Transverse colon (tissue), 4 donors: ENCODE measurements at regions not wholly inside any gene's neighbourhood (a gene's known extent, or its start where the extent isn't known, plus 50 kb on each side); places are given as distances from the start of the nearest gene placed in this dataset.
A peak's percentile ranks its signal among the peaks of the same experiment; 100 is the strongest.

Experiments
- DNase-seq: peaks from one replicate; pipeline ENCODE4 v3.0.0-alpha.2; 2019
- H3K27ac ChIP-seq, 4 donors: fragments of 200-600 bp; sonication (generic); 2 replicates each; pipeline ENCODE4 v1.5.1; 2016 to 2018; ENCODE audit warnings: inconsistent platforms in 4 of 4
- H3K27me3 ChIP-seq: fragments of 200-600 bp; sonication (generic); 2 replicates; pipeline ENCODE4 v1.5.1; 2017; ENCODE audit warnings: inconsistent platforms
- H3K36me3 ChIP-seq, 4 donors: fragments of 200-600 bp; sonication (generic); 2 replicates each; pipeline ENCODE4 v1.5.1; 2017 to 2019; ENCODE audit warnings: inconsistent platforms in 4 of 4
- H3K4me1 ChIP-seq, 4 donors: fragments of 200-600 bp; sonication (generic); 2 replicates each; pipeline ENCODE4 v1.5.1; 2017 to 2020; ENCODE audit warnings: inconsistent platforms in 4 of 4
- H3K4me3 ChIP-seq, 4 donors: fragments of 200-600 bp; sonication (generic); 1 replicate in 1 of 4; 2 replicates in 3 of 4; pipeline versions ENCODE4 v1.5.1 to v1.6.1; 2017 to 2019; ENCODE audit warnings: inconsistent platforms in 4 of 4
- H3K9me3 ChIP-seq, 2 donors: fragments of 200-600 bp; sonication (generic); 2 replicates each; pipeline ENCODE4 v1.5.1; 2017 to 2019; ENCODE audit warnings: inconsistent platforms in 2 of 2
- EP300 ChIP-seq: sonication (generic); formaldehyde crosslinking; IDR thresholded peaks from one replicate; pipeline ENCODE4 v1.6.1; 2017; ENCODE audit warnings: antibody characterized with exemption, low read depth
- POLR2A ChIP-seq: fragments of 450-650 bp; IDR thresholded peaks from one replicate; pipeline ENCODE4 v1.6.1; 2016; ENCODE audit warnings: antibody characterized with exemption, mild to moderate bottlenecking, moderate library complexity
- POLR2AphosphoS5 ChIP-seq, 3 donors: sonication (generic); formaldehyde crosslinking; IDR thresholded peaks; one replicate each; pipeline ENCODE4 v1.6.1; 2016; ENCODE audit warnings: antibody characterized with exemption in 3 of 3
- WGBS, 2 donors: methylation state at CpG; one replicate each; pipeline ENCODE4 v1.1.5; 2018; ENCODE audit warnings: low coverage in 1 of 2; 5-methylcytosine and 5-hydroxymethylcytosine counted together
- in situ Hi-C, 4 donors: fragments of 200-750 bp; cut with MboI; loops; one replicate each; pipeline versions ENCODE4 v1.15.0 to v1.15.1; 2017; ENCODE audit warnings: low sequenced_read_pairs in 3 of 4, low pct_ligation_motif_present in 1 of 4, low pct_unique_long_range_greater_than_20kb in 1 of 4
- intact Hi-C: fragments of 100-400 bp; cut with DNase I; formaldehyde crosslinking; loops from one replicate; pipeline ENCODE4 v1.15.1; 2023; ENCODE audit warnings: low total_unique reads
- TF ChIP-seq, protein P1 (sequence below), 5 experiments: fragments of 200-600 bp in 3 of 5; fragments of 450-650 bp in 2 of 5; sonication (generic) in 3 of 5; IDR thresholded peaks; 1 replicate in 2 of 5; 2 replicates in 3 of 5; pipeline ENCODE4 v1.5.1; 2016 to 2017; ENCODE audit warnings: antibody characterized with exemption in 5 of 5, inconsistent platforms in 3 of 5, mild to moderate bottlenecking in 2 of 5, moderate library complexity in 1 of 5

DNA sequence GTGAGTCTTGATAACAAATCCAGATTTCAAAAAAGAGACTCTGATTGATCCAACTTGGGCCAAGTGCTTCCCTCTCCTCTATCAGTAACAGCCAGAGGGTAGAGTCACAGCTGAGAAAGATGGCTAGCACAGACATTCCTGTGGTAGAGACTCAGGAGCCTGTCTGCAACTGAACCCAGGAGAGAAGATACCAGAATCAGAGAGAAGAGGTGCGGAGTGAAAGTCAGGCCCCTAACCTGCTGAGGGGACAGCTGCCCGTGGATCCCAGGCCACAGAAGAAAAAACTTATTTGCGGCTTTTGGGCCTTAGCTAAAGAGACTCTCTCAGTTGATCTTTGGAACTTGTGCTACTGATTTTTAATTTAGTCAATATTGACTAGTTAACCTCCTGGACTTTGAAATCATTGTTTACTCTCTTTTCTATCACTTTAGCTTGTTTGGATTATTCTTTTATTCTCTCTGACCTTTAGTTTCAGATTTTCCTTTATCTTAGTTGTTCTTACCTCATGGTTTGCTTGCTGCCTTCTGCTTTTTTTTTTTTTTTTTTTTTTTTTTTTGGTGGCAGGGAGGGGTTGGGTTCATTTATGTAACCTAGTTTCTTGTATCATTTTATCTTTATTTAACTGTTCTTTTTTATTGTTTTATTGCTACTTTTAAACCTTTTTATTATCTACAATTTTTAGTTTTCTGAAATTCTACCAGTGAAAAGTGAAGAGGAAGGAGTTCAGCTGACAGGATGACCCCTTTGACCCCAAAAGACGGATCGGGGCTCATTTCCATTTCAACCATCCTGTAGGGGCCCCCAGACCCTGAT, 154.9 kb upstream of the KRR1 start:
- in situ Hi-C loops (no loop called here), intact Hi-C loops (no loop called here)
- H3K27me3 ChIP-seq: no peaks in the 10 kb centered on the region
- H3K4me3 ChIP-seq: no peak overlapping the region
- H3K4me1 ChIP-seq: peaks cover 0 to 12% (median 5%) of the 10 kb centered on the region in 4 donors
- TF ChIP-seq, protein P1, sequence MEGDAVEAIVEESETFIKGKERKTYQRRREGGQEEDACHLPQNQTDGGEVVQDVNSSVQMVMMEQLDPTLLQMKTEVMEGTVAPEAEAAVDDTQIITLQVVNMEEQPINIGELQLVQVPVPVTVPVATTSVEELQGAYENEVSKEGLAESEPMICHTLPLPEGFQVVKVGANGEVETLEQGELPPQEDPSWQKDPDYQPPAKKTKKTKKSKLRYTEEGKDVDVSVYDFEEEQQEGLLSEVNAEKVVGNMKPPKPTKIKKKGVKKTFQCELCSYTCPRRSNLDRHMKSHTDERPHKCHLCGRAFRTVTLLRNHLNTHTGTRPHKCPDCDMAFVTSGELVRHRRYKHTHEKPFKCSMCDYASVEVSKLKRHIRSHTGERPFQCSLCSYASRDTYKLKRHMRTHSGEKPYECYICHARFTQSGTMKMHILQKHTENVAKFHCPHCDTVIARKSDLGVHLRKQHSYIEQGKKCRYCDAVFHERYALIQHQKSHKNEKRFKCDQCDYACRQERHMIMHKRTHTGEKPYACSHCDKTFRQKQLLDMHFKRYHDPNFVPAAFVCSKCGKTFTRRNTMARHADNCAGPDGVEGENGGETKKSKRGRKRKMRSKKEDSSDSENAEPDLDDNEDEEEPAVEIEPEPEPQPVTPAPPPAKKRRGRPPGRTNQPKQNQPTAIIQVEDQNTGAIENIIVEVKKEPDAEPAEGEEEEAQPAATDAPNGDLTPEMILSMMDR (IDR thresholded peaks at IDR 0.05): no peak
- no peak for TF ChIP-seq POLR2A
- no peak for TF ChIP-seq EP300
- no peak for TF ChIP-seq POLR2AphosphoS5 (IDR thresholded peaks at IDR 0.05)
- DNase-seq: no peak
- no peaks in the 10 kb centered on the region for H3K9me3 ChIP-seq
- H3K27ac ChIP-seq: peak overlapping the region in 2 of 4 donors; percentile 17 to 33
- H3K36me3 ChIP-seq: no peaks in the 10 kb centered on the region
- WGBS, 2 donors: 43 to 55% methylated on average over 5 of the region's 5 CpGs

DNA sequence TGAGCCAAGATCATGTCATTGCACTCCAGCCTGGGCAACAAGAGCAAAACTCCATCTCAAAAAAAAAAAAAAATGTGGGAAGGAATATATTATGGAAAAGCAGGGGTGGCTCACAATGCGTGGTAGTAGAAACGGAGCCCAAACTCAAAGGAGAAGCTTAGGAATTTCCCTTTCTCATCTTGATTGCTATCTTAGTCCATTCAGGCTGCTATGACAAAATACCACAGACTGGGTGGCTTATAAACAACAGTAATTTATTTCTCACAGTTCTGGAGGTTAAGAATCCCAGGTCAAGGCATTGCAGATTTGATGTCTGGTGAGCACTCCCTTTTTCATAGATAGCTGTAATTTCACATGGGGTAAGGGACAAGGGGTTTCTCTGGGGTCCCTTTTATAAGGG, 153.8 kb upstream of the KRR1 start:
- WGBS, 2 donors: 40 to 76% methylated on average over 1 to 2 of the region's 2 CpGs
- peaks cover 0 to 12% (median 5%) of the 10 kb centered on the region in 4 donors for H3K4me1 ChIP-seq
- H3K27ac ChIP-seq: no peak overlapping the region
- no peaks in the 10 kb centered on the region for H3K27me3 ChIP-seq
- in situ Hi-C loops (no loop called here), intact Hi-C loops (no loop called here)
- H3K9me3 ChIP-seq: no peaks in the 10 kb centered on the region
- no peak for TF ChIP-seq POLR2AphosphoS5 (IDR thresholded peaks at IDR 0.05)
- no peak for TF ChIP-seq POLR2A
- TF ChIP-seq EP300: no peak
- TF ChIP-seq, protein P1 (IDR thresholded peaks at IDR 0.05): no peak
- no peak for DNase-seq
- no peak overlapping the region for H3K4me3 ChIP-seq
- no peaks in the 10 kb centered on the region for H3K36me3 ChIP-seq

DNA sequence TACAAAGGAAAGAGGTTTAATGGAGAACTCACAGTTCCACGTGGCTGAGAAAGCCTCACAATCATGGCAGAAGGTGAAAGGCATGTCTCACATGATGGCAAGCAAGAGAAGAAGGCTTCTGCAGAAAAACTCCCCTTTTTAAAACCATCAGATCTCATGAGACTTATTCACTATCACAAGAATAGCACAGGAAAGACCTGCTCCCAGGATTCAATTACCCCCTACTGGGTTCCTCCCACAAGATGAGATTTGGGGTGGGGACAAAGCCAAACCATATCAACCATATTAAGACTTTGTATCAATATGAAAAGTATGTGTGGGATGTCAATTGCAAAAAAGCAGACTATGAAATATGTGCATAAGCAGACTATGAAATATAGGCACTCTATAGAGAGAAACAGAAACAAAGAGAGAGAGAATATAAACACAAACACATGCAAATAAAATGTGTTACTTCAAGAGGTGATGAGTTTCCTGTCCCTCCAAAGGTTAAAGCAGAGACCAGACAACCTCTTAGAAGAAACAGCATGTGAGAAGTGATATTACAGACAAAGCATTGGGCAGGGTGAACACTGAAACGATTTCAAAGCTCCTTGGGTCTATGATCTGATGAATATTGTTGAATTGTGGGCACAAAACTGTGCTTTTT, 151.2 kb upstream of the KRR1 start:
- WGBS, 2 donors: 56 to 83% methylated on average over 2 of the region's 2 CpGs
- H3K27ac ChIP-seq: no peak overlapping the region
- peaks cover 0 to 12% (median 8%) of the 10 kb centered on the region in 4 donors for H3K4me1 ChIP-seq
- no peak for DNase-seq
- in situ Hi-C loops (no loop called here), intact Hi-C loops (no loop called here)
- H3K9me3 ChIP-seq: no peaks in the 10 kb centered on the region
- H3K4me3 ChIP-seq: no peak overlapping the region
- H3K27me3 ChIP-seq: no peaks in the 10 kb centered on the region
- no peaks in the 10 kb centered on the region for H3K36me3 ChIP-seq
- TF ChIP-seq POLR2AphosphoS5 (IDR thresholded peaks at IDR 0.05) (no peak), POLR2A (no peak), EP300 (no peak)

DNA sequence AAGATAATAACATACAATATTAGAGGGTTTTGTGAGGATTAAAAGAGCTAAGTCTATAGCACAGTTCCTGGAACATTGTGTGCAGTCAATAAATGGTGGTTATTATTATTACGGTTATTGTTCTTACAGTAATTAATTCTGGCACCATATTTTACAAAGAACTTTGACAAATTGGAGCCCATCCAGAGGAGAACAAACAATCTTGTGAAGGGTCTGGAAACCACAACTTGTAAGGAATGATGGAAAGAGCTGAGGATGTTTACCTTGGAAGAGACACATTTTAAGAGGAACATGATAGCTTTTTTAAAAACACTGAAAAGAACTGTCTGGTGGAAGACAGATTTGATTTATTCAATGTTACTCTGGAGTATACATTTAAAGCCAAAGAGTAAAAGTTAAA, 150.5 kb upstream of the KRR1 start:
- Histone ChIP-seq H3K27me3 (no peaks in the 10 kb centered on the region), H3K9me3 (no peaks in the 10 kb centered on the region), H3K36me3 (no peaks in the 10 kb centered on the region), H3K4me3 (no peak overlapping the region), H3K27ac (no peak overlapping the region), H3K4me1 (peaks cover 0 to 10% (median 6%) of the 10 kb centered on the region in 4 donors)
- intact Hi-C loops: no loop called here
- in situ Hi-C loops: no loop called here
- DNase-seq: no peak
- TF ChIP-seq POLR2AphosphoS5 (IDR thresholded peaks at IDR 0.05): no peak
- WGBS, 2 donors: 58% methylated on average over 1 of the region's 1 CpG

DNA sequence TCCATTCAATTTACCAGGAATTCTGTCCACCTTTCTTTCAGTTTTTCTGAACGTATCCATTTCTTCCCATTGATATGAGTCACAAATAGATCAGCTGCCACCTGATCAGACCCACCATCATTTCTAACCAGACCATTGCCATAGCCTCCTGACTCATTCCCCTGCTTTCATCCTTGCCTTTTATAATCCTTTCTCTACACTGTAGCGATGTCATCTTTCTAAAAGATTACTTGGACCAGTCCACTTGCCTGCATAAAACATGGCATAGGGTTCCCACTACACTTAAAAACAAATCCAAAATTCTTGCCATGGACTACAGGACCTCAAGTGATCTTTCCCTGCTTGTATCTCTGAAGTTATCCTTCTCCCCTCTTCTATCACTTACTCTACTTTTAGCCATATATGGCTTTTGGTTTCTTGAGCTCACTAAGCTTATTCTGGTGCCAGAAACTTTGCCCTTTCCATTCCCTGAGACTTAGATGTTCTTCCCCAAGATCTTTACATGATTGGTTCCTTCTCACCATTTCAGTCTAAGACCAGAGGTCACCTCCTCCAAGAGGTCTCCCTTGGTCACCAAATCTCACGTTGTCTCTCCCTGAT, 149.5 kb upstream of the KRR1 start:
- no peaks in the 10 kb centered on the region for H3K27me3 ChIP-seq
- intact Hi-C loops: no loop called here
- in situ Hi-C loops: no loop called here
- no peak for DNase-seq
- peaks cover 0 to 6% (median 1%) of the 10 kb centered on the region in 4 donors for H3K4me1 ChIP-seq
- H3K27ac ChIP-seq: no peak overlapping the region
- H3K9me3 ChIP-seq: no peaks in the 10 kb centered on the region
- no peaks in the 10 kb centered on the region for H3K36me3 ChIP-seq
- H3K4me3 ChIP-seq: no peak overlapping the region
- TF ChIP-seq, protein P1 (IDR thresholded peaks at IDR 0.05): no peak
- TF ChIP-seq POLR2A (no peak), EP300 (no peak), POLR2AphosphoS5 (IDR thresholded peaks at IDR 0.05) (no peak)
- 90 to 93% methylated on average over 3 of the region's 3 CpGs for WGBS, 2 donors
